GM12878 (cell line): ENCODE measurements at regions not wholly inside any gene's neighbourhood (a gene's known extent, or its start where the extent isn't known, plus 50 kb on each side); places are given as distances from the start of the nearest gene placed in this dataset.

Experiments
- ATAC-seq: fragments of 200-7000 bp; cut with Tn5 transposase; 3 replicates; pipeline ENCODE4 v1.9.1; 2020; ENCODE audit warnings: mild to moderate bottlenecking, moderate library complexity
- BruUV-seq: library from RNA; stranded (reverse); fragments of 400-500 nt; replicated peaks from 2 replicates; lab custom pipeline; 2021; lab: Mats Ljungman, UMichigan
- CTCF ChIA-PET: fragments of 300-600 bp; sonication (Branson Sonifier 250); formaldehyde crosslinking; extraction: SDS; loops from one replicate; lab custom pipeline; 2021; ENCODE audit warnings: inconsistent platforms; lab: Yijun Ruan, JAX
- POLR2A ChIA-PET: fragments of 350-600 bp; formaldehyde crosslinking; extraction: SDS; loops from one replicate; lab custom pipeline; 2021; ENCODE audit warnings: inconsistent platforms; lab: Charles Lee
- RAD21 ChIA-PET: fragments of 300-600 bp; sonication (Branson Sonifier 250); formaldehyde crosslinking; loops from one replicate; lab custom pipeline; 2023; ENCODE audit warnings: antibody characterized with exemption; ENCODE audit not compliant: unreplicated experiment; lab: Charles Lee
- SMC1A ChIA-PET: fragments of 300-600 bp; sonication (Branson Sonifier 250); formaldehyde crosslinking; loops from one replicate; lab custom pipeline; 2023; ENCODE audit not compliant: unreplicated experiment, uncharacterized antibody; lab: Charles Lee
- DNase-seq: peaks from one replicate; pipeline ENCODE4 v3.0.0-alpha.2; 2011; ENCODE audit warnings: low read depth, low spot score
- FAIRE-seq: peaks from 3 replicates; lab custom pipeline; 2011; peaks lifted over from hg19 to GRCh38; lab: Jason Lieb, UNC
- H2AFZ ChIP-seq: 2 replicates; pipeline ENCODE4 v1.6.0; 2011; ENCODE audit warnings: low read depth, low read length, control low read depth; ENCODE audit not compliant: control insufficient read depth
- H3K27ac ChIP-seq: 2 replicates; pipeline ENCODE4 v1.5.1; 2011; ENCODE audit warnings: control low read depth; ENCODE audit not compliant: control insufficient read depth, insufficient read depth
- H3K27me3 ChIP-seq, 2 experiments: replicated peaks in 1 of 2; 2 replicates each; pipeline versions ENCODE4 v1.6.0 to v1.6.1; 2011; ENCODE audit warnings: low read length in 1 of 2; ENCODE audit not compliant: control insufficient read depth in 2 of 2, insufficient read depth in 2 of 2
- H3K36me3 ChIP-seq, 2 experiments: 2 replicates each; pipeline ENCODE4 v1.5.1; 2011; ENCODE audit warnings: low read length in 1 of 2; ENCODE audit not compliant: control insufficient read depth in 2 of 2, insufficient read depth in 2 of 2
- H3K4me1 ChIP-seq: 2 replicates; pipeline ENCODE4 v1.6.1; 2011; ENCODE audit warnings: mild to moderate bottlenecking, low read length, moderate library complexity, mixed read lengths; ENCODE audit not compliant: control insufficient read depth, insufficient read depth
- H3K4me2 ChIP-seq: 2 replicates; pipeline ENCODE4 v1.6.0; 2011; ENCODE audit warnings: control low read depth; ENCODE audit not compliant: control insufficient read depth, insufficient read depth
- H3K4me3 ChIP-seq: fragments of 200-600 bp; sonication (generic); 2 replicates; pipeline ENCODE4 v1.5.1; 2016
- H3K79me2 ChIP-seq: 2 replicates; pipeline ENCODE4 v1.6.0; 2011; ENCODE audit warnings: low read length; ENCODE audit not compliant: control insufficient read depth, insufficient read depth
- H3K9ac ChIP-seq: 2 replicates; pipeline ENCODE4 v1.8.0; 2011; ENCODE audit warnings: low read length, control low read depth, mixed read lengths; ENCODE audit not compliant: control insufficient read depth, insufficient read depth
- H3K9me3 ChIP-seq: replicated peaks from 3 replicates; pipeline ENCODE4 v1.5.1; 2011; ENCODE audit warnings: mild to moderate bottlenecking, low read length; ENCODE audit not compliant: control insufficient read depth, insufficient read depth
- H4K20me1 ChIP-seq: 2 replicates; pipeline ENCODE4 v1.6.0; 2011; ENCODE audit not compliant: control insufficient read depth, insufficient read depth
- MTA2 ChIP-seq: fragments of 450-650 bp; IDR thresholded peaks from 2 replicates; pipeline ENCODE4 v1.6.1; 2016; ENCODE audit warnings: low read depth, mild to moderate bottlenecking, moderate library complexity
- MYB ChIP-seq: fragments of 150-350 bp; IDR thresholded peaks from 2 replicates; pipeline ENCODE4 v1.6.1; 2014; ENCODE audit warnings: mild to moderate bottlenecking, low read depth, low read length, borderline replicate concordance
- NR2C2 ChIP-seq: IDR thresholded peaks from 2 replicates; pipeline ENCODE4 v1.6.1; 2011; ENCODE audit warnings: borderline replicate concordance, low read depth; ENCODE audit not compliant: control insufficient read depth, insufficient read length
- WGBS: methylation state at CpG from one replicate; pipeline ENCODE4 v1.1.6; 2016; ENCODE audit warnings: low lambda C conversion rate; ENCODE audit not compliant: insufficient replicate concordance, insufficient coverage; ENCODE audit errors: missing lambda C conversion rate; 5-methylcytosine and 5-hydroxymethylcytosine counted together
- in situ Hi-C: fragments of 300-500 bp; cut with MboI; formaldehyde crosslinking; loops from 9 replicates; pipeline ENCODE4 v1.14.3; 2018; ENCODE audit warnings: mixed read lengths
- intact Hi-C: fragments of 100-400 bp; cut with micrococcal nuclease; formaldehyde crosslinking; loops from one replicate; pipeline ENCODE4 v1.14.2; 2022; ENCODE audit not compliant: unreplicated experiment
- TF ChIP-seq, protein P1 (sequence below): fragments of 450-650 bp; IDR thresholded peaks from 2 replicates; pipeline ENCODE4 v1.6.1; 2014; ENCODE audit warnings: mild to moderate bottlenecking
- TF ChIP-seq, protein P2 (sequence below): fragments of 150-350 bp; IDR thresholded peaks from 2 replicates; pipeline ENCODE4 v1.6.1; 2016; ENCODE audit warnings: low read depth, low read length

DNA sequence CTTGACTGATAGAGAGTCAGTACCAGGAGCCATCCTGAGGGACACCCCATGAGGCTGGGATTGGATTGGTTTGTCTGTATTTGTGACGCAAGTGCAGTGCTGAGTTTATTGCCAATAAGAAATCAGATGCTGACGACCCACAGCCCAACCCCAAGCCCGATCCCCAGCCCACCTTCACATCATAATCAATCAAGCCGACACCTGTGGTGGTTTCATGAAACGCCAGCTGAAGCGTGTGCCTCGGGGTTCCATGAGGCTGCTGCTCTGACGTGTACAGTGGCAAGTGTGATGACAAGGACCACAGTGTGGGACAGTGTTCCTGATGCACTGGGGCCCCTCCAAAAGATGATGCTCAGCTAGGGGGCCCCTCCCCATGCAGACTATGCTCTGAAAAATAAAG lies 62.1 kb upstream of the C14orf180 start:
- ChIA-PET RAD21 (no interaction called here), CTCF (no interaction called here), POLR2A (no interaction called here), SMC1A (no interaction called here)
- Histone ChIP-seq H3K27ac (no peak overlapping the region), H3K27me3 (no peaks in the 10 kb centered on the region; a peak in 2 of 4 replicates), H3K9me3 (no peaks in the 10 kb centered on the region), H3K36me3 (no peaks in the 10 kb centered on the region), H3K79me2 (no peaks in the 10 kb centered on the region), H3K4me1 (no peaks in the 10 kb centered on the region), H3K9ac (no peak overlapping the region), H2AFZ (no peak overlapping the region), H3K4me3 (no peak overlapping the region), H4K20me1 (no peaks in the 10 kb centered on the region), H3K4me2 (no peak overlapping the region)
- no TSS peak for BruUV-seq
- ATAC-seq (no peak), DNase-seq (no peak), FAIRE-seq (no peak)
- TF ChIP-seq, protein P1, sequence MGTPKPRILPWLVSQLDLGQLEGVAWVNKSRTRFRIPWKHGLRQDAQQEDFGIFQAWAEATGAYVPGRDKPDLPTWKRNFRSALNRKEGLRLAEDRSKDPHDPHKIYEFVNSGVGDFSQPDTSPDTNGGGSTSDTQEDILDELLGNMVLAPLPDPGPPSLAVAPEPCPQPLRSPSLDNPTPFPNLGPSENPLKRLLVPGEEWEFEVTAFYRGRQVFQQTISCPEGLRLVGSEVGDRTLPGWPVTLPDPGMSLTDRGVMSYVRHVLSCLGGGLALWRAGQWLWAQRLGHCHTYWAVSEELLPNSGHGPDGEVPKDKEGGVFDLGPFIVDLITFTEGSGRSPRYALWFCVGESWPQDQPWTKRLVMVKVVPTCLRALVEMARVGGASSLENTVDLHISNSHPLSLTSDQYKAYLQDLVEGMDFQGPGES, result no peak
- no peak for TF ChIP-seq MTA2
- TF ChIP-seq, protein P2, sequence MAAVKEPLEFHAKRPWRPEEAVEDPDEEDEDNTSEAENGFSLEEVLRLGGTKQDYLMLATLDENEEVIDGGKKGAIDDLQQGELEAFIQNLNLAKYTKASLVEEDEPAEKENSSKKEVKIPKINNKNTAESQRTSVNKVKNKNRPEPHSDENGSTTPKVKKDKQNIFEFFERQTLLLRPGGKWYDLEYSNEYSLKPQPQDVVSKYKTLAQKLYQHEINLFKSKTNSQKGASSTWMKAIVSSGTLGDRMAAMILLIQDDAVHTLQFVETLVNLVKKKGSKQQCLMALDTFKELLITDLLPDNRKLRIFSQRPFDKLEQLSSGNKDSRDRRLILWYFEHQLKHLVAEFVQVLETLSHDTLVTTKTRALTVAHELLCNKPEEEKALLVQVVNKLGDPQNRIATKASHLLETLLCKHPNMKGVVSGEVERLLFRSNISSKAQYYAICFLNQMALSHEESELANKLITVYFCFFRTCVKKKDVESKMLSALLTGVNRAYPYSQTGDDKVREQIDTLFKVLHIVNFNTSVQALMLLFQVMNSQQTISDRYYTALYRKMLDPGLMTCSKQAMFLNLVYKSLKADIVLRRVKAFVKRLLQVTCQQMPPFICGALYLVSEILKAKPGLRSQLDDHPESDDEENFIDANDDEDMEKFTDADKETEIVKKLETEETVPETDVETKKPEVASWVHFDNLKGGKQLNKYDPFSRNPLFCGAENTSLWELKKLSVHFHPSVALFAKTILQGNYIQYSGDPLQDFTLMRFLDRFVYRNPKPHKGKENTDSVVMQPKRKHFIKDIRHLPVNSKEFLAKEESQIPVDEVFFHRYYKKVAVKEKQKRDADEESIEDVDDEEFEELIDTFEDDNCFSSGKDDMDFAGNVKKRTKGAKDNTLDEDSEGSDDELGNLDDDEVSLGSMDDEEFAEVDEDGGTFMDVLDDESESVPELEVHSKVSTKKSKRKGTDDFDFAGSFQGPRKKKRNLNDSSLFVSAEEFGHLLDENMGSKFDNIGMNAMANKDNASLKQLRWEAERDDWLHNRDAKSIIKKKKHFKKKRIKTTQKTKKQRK, result no peak
- no peak for TF ChIP-seq NR2C2
- no peak for TF ChIP-seq MYB
- 31% methylated on average over 8 of the region's 8 CpGs for WGBS
- in situ Hi-C loops (no loop called here), intact Hi-C loops (no loop called here)
